22Rv1 (cell line): ENCODE measurements at regions not wholly inside any gene's neighbourhood (a gene's known extent, or its start where the extent isn't known, plus 50 kb on each side); places are given as distances from the start of the nearest gene placed in this dataset.

Experiments used
- H3K27ac ChIP-seq: fragments of 450-650 bp; 2 replicates; pipeline ENCODE4 v1.5.1; 2017
- CTCF ChIP-seq: fragments of 450-650 bp; IDR thresholded peaks from 2 replicates; pipeline ENCODE4 v1.5.1; 2017; ENCODE audit warnings: mild to moderate bottlenecking
- ZFX ChIP-seq: fragments of 450-650 bp; IDR thresholded peaks from 2 replicates; pipeline ENCODE4 v1.6.1; 2017; ENCODE audit warnings: antibody characterized with exemption, borderline replicate concordance

GRCh38 chr10:2121315-2121714 is 384.0 kb upstream of the ADARB2 start:
- TF ChIP-seq CTCF = no peak
- no peak for TF ChIP-seq ZFX
- H3K27ac ChIP-seq = no peak overlapping the region

GRCh38 chr10:2120746-2121145 is 383.4 kb upstream of the ADARB2 start:
- TF ChIP-seq ZFX (no peak), CTCF (no peak)
- H3K27ac ChIP-seq = no peak overlapping the region

- no peak overlapping the region for H3K27ac ChIP-seq
These were observed 382.0 kb upstream of the ADARB2 start for GRCh38 chr10:2119316-2119715.

GRCh38 chr10:2118201-2118600 is 380.9 kb upstream of the ADARB2 start:
- no peak for TF ChIP-seq ZFX
- no peak for TF ChIP-seq CTCF
- H3K27ac ChIP-seq = no peak overlapping the region

More at GRCh38 chr10:2119316-2119715, 382.0 kb upstream of the ADARB2 start:
- TF ChIP-seq CTCF (no peak), ZFX (no peak)

- H3K27ac ChIP-seq = no peak overlapping the region
- TF ChIP-seq ZFX = no peak
These were observed 380.3 kb upstream of the ADARB2 start for GRCh38 chr10:2117641-2118040.

GRCh38 chr10:2111965-2112364 is 374.6 kb upstream of the ADARB2 start:
- no peak overlapping the region for H3K27ac ChIP-seq
- TF ChIP-seq ZFX = no peak
- no peak for TF ChIP-seq CTCF

- H3K27ac ChIP-seq = no peak overlapping the region
- no peak for TF ChIP-seq CTCF
These were observed 371.2 kb upstream of the ADARB2 start for GRCh38 chr10:2108496-2108895.

- H3K27ac ChIP-seq = no peak overlapping the region
- TF ChIP-seq ZFX (no peak), CTCF (no peak)
These were observed 369.3 kb upstream of the ADARB2 start for GRCh38 chr10:2106641-2107040.
